ENCODE measurements at regions not wholly inside any gene's neighbourhood (a gene's known extent, or its start where the extent isn't known, plus 50 kb on each side); places are given as distances from the start of the nearest gene placed in this dataset.

DNA sequence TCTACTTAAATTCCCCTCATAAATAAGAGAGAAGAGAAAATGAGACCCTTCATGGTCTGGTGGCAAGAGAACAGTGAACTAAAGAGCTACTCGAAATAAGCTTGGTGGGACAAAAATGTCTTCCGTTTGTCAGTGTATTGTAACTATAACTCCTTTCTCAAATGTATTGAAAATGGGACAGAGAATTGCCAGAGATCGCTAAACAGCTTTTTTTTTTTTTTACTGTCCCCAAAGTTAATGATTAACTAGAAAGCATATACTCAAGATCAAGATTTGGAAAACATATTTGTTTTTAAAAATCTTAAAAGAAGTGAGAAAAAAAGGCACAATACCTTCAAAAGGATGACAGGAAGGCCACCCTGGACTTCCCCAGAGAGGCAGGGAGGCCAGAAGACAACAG is 206.4 kb upstream of the CTNND2 start:
- H3K27ac Mint-ChIP-seq (ENCODE audit: unreplicated experiment), result no peak overlapping the region
- H3K4me3 Mint-ChIP-seq (ENCODE audit: unreplicated experiment), result no peak overlapping the region
- H3K4me1 Mint-ChIP-seq (ENCODE audit: unreplicated experiment), result peaks cover 3% of the 10 kb centered on the region
- H3K9me3 Mint-ChIP-seq (ENCODE audit: unreplicated experiment), result no peaks in the 10 kb centered on the region
- DNase-seq (ENCODE audit: extremely low spot score, unreplicated experiment), result no peak
- no peaks in the 10 kb centered on the region for H3K36me3 Mint-ChIP-seq (ENCODE audit: unreplicated experiment)
- TF ChIP-seq, protein P1, sequence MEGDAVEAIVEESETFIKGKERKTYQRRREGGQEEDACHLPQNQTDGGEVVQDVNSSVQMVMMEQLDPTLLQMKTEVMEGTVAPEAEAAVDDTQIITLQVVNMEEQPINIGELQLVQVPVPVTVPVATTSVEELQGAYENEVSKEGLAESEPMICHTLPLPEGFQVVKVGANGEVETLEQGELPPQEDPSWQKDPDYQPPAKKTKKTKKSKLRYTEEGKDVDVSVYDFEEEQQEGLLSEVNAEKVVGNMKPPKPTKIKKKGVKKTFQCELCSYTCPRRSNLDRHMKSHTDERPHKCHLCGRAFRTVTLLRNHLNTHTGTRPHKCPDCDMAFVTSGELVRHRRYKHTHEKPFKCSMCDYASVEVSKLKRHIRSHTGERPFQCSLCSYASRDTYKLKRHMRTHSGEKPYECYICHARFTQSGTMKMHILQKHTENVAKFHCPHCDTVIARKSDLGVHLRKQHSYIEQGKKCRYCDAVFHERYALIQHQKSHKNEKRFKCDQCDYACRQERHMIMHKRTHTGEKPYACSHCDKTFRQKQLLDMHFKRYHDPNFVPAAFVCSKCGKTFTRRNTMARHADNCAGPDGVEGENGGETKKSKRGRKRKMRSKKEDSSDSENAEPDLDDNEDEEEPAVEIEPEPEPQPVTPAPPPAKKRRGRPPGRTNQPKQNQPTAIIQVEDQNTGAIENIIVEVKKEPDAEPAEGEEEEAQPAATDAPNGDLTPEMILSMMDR (IDR thresholded peaks at IDR 0.05), result no peak
- no peaks in the 10 kb centered on the region for H3K27me3 Mint-ChIP-seq (ENCODE audit: unreplicated experiment)

DNA sequence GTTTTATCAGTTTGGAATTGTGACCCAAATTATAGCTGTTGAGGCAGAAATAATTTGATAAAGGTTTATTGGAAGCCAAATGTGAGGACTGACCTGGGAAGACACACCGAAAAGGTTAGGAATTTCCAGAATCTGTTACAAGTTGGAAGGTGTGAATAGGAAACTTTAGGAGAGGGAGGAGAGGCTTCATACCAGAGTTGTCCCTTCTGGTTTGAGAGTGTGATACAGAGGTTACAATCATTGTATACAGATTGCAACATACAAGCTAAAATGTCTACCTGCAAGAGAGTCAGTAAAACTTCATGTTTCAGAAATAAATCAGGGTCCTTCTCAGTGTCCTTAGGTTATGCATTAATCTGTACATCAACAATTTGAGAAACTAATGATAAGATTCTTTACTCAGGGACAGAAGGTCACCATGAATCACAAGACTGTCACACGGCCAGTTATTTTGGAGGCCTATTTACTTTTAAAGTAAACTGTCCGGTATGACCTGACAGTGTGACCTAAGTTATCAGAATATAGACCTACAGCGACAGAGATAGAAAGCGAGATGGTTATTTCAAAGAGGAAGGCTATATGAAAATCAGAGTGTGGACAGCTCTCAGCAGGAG is 204.9 kb upstream of the CTNND2 start:
- Mint-ChIP-seq H3K4me1 (ENCODE audit: unreplicated experiment) (peaks cover 3% of the 10 kb centered on the region), H3K36me3 (ENCODE audit: unreplicated experiment) (no peaks in the 10 kb centered on the region), H3K9me3 (ENCODE audit: unreplicated experiment) (no peaks in the 10 kb centered on the region), H3K4me3 (ENCODE audit: unreplicated experiment) (no peak overlapping the region), H3K27me3 (ENCODE audit: unreplicated experiment) (no peaks in the 10 kb centered on the region), H3K27ac (ENCODE audit: unreplicated experiment) (no peak overlapping the region)
- no peak for DNase-seq (ENCODE audit: extremely low spot score, unreplicated experiment)
- TF ChIP-seq, protein P1 (IDR thresholded peaks at IDR 0.05), result no peak

- no peaks in the 10 kb centered on the region for H3K27me3 Mint-ChIP-seq (ENCODE audit: unreplicated experiment)
- peaks cover 3% of the 10 kb centered on the region for H3K4me1 Mint-ChIP-seq (ENCODE audit: unreplicated experiment)
- TF ChIP-seq, protein P1 (IDR thresholded peaks at IDR 0.05), result no peak
- H3K9me3 Mint-ChIP-seq (ENCODE audit: unreplicated experiment), result no peaks in the 10 kb centered on the region
- no peak for DNase-seq (ENCODE audit: extremely low spot score, unreplicated experiment)
- no peaks in the 10 kb centered on the region for H3K36me3 Mint-ChIP-seq (ENCODE audit: unreplicated experiment)
- H3K4me3 Mint-ChIP-seq (ENCODE audit: unreplicated experiment), result no peak overlapping the region
- no peak overlapping the region for H3K27ac Mint-ChIP-seq (ENCODE audit: unreplicated experiment)
Measured at GRCh38 chr5:12102151-12102550, 197.9 kb upstream of the CTNND2 start.

DNA sequence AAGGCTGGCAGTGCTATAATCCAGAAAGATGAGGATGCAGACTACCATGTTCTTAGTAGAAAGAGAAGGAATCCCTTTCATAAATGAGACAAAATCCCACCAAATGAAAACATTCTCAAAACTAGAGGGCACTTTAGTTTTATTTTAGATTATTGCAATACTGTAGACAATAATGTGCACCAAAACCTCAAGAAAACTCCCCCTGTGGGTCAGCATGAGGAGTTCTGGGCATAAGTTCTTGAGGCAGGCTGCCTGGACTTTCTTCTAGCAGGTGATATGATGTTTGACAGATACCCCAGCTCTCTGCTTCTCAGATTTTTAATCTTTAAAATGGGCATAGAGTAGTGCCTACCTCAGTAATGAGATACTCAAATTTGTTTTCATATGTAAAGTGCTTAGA is 196.3 kb upstream of the CTNND2 start:
- H3K4me1 Mint-ChIP-seq (ENCODE audit: unreplicated experiment), result no peaks in the 10 kb centered on the region
- TF ChIP-seq, protein P1 (IDR thresholded peaks at IDR 0.05), result no peak
- no peaks in the 10 kb centered on the region for H3K9me3 Mint-ChIP-seq (ENCODE audit: unreplicated experiment)
- H3K27me3 Mint-ChIP-seq (ENCODE audit: unreplicated experiment), result no peaks in the 10 kb centered on the region
- no peaks in the 10 kb centered on the region for H3K36me3 Mint-ChIP-seq (ENCODE audit: unreplicated experiment)
- no peak for DNase-seq (ENCODE audit: extremely low spot score, unreplicated experiment)
- H3K4me3 Mint-ChIP-seq (ENCODE audit: unreplicated experiment), result no peak overlapping the region
- H3K27ac Mint-ChIP-seq (ENCODE audit: unreplicated experiment), result no peak overlapping the region

GRCh38 chr5:12099296-12099695 is 195.1 kb upstream of the CTNND2 start:
- no peak overlapping the region for H3K27ac Mint-ChIP-seq (ENCODE audit: unreplicated experiment)

More at GRCh38 chr5:12099296-12099695, 195.1 kb upstream of the CTNND2 start:
- no peaks in the 10 kb centered on the region for H3K9me3 Mint-ChIP-seq (ENCODE audit: unreplicated experiment)
- no peaks in the 10 kb centered on the region for H3K27me3 Mint-ChIP-seq (ENCODE audit: unreplicated experiment)
- TF ChIP-seq, protein P1 (IDR thresholded peaks at IDR 0.05), result no peak
- no peak for DNase-seq (ENCODE audit: extremely low spot score, unreplicated experiment)
- H3K4me1 Mint-ChIP-seq (ENCODE audit: unreplicated experiment), result no peaks in the 10 kb centered on the region
- H3K4me3 Mint-ChIP-seq (ENCODE audit: unreplicated experiment), result no peak overlapping the region
- H3K36me3 Mint-ChIP-seq (ENCODE audit: unreplicated experiment), result no peaks in the 10 kb centered on the region
